C4-2B (cell line): ENCODE measurements at regions not wholly inside any gene's neighbourhood (a gene's known extent, or its start where the extent isn't known, plus 50 kb on each side); places are given as distances from the start of the nearest gene placed in this dataset.

ENCODE experiments used
- ZFX ChIP-seq: fragments of 450-650 bp; IDR thresholded peaks from 2 replicates; pipeline ENCODE4 v1.6.1; 2017
- TF ChIP-seq, protein P1 (sequence below): fragments of 450-650 bp; conservative IDR thresholded peaks from 2 replicates; pipeline ENCODE4 v1.5.1; 2017; ENCODE audit warnings: mild to moderate bottlenecking

DNA sequence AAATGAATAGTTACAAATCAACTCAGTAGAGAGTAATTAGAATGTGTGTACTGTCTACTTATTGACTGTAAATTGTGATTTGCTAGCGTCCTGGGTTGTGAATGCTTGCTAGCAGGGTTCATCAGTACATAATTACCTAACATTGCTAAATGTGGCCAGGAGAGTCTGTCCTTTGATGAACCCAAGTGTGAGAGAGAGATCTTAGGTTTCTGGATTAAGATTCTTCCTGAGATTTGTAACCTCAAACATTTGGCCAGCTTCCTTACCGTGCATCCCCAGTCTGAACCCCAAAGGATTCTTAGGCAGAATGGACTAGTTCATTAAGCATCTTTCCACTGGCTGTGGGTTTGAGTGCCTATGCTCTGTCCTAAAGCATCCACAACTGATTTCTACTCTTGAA, 84.0 kb upstream of the ITPRID2 start:
- TF ChIP-seq, protein P1, sequence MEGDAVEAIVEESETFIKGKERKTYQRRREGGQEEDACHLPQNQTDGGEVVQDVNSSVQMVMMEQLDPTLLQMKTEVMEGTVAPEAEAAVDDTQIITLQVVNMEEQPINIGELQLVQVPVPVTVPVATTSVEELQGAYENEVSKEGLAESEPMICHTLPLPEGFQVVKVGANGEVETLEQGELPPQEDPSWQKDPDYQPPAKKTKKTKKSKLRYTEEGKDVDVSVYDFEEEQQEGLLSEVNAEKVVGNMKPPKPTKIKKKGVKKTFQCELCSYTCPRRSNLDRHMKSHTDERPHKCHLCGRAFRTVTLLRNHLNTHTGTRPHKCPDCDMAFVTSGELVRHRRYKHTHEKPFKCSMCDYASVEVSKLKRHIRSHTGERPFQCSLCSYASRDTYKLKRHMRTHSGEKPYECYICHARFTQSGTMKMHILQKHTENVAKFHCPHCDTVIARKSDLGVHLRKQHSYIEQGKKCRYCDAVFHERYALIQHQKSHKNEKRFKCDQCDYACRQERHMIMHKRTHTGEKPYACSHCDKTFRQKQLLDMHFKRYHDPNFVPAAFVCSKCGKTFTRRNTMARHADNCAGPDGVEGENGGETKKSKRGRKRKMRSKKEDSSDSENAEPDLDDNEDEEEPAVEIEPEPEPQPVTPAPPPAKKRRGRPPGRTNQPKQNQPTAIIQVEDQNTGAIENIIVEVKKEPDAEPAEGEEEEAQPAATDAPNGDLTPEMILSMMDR: no peak
- no peak for TF ChIP-seq ZFX
